ENCODE measurements at regions not wholly inside any gene's neighbourhood (a gene's known extent, or its start where the extent isn't known, plus 50 kb on each side); places are given as distances from the start of the nearest gene placed in this dataset.

DNA sequence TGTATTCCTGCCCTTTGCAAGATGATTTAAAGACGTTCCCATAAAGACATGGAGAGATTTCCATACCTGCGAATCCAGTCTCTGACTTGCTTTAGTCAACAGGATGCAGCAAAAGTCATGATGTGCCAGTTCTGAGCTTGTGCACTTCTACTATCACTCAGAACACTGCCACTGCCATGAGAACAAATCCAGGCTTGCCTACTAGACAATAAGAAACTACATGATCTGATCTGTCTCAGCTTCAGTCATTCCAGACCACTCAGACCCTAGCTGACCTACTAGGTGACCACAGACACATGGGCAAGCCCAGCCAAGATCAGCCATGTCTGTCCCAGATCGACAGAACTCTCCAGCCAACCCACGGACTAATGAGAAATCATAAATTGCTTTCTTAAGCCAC, 219.2 kb downstream of the RRAGC start:
- WGBS (ENCODE audit: insufficient coverage, low coverage, missing lambda C conversion rate): 2% methylated on average over 4 of the region's 4 CpGs
- BruUV-seq (replicated peaks): no TSS peak
- Histone ChIP-seq H3K9ac (ENCODE audit: insufficient read depth in 1 of 2, low read depth in 2 of 2, low read length in 2 of 2) (no peak overlapping the region), H3K79me2 (ENCODE audit: control insufficient read depth, insufficient read depth, low read length) (no peaks in the 10 kb centered on the region), H3K27me3 (ENCODE audit: control insufficient read depth in 2 of 2, insufficient read depth in 2 of 2, low read length in 2 of 2) (peaks cover 11 to 22% of the 10 kb centered on the region in 2 experiments; a peak in 4 of 5 replicates), H3K27ac (ENCODE audit: extremely low read depth, low read depth, low read length) (no peak overlapping the region), H4K20me1 (replicated peaks; ENCODE audit: control insufficient read depth, insufficient read depth, low read length) (no peaks in the 10 kb centered on the region), H3K4me1 (replicated peaks in 1 of 2; ENCODE audit: control insufficient read depth in 2 of 2, insufficient read depth in 2 of 2, low read length in 2 of 2) (no peaks in the 10 kb centered on the region), H3K4me2 (ENCODE audit: insufficient read depth, low read length) (no peak overlapping the region), H2AFZ (ENCODE audit: low read depth, low read length) (no peak overlapping the region), H3K9me1 (ENCODE audit: control insufficient read depth, insufficient read depth, low read length) (no peaks in the 10 kb centered on the region), H3K36me3 (ENCODE audit: control insufficient read depth, insufficient read depth, low read length) (no peaks in the 10 kb centered on the region), H3K9me3 (replicated peaks; ENCODE audit: control insufficient read depth, insufficient read depth, low read depth, low read length) (no peaks in the 10 kb centered on the region), H3K4me3 (no peak overlapping the region)
- no peak for ATAC-seq
- DNase-seq (ENCODE audit: extremely low read depth in 1 of 4, low spot score in 3 of 4): no peak
- in situ Hi-C loops (cut with MboI) (no loop called here), intact Hi-C loops (cut with micrococcal nuclease) (no loop called here)
- CTCF ChIA-PET (ENCODE audit: low intra/inter-chr PET ratio): no interaction called here
- no peak for FAIRE-seq
- POLR2A ChIA-PET: no interaction called here
- no peak for TF ChIP-seq CBX2 (IDR thresholded peaks at IDR 0.05; ENCODE audit: insufficient read depth, low read length, poor library complexity, severe bottlenecking)
- no peak for TF ChIP-seq ZNF146 (CRISPR knock-in tag; IDR thresholded peaks at IDR 0.05; ENCODE audit: unreplicated experiment)
- no peak for TF ChIP-seq TARDBP (IDR thresholded peaks at IDR 0.05)
- TF ChIP-seq, protein P1, sequence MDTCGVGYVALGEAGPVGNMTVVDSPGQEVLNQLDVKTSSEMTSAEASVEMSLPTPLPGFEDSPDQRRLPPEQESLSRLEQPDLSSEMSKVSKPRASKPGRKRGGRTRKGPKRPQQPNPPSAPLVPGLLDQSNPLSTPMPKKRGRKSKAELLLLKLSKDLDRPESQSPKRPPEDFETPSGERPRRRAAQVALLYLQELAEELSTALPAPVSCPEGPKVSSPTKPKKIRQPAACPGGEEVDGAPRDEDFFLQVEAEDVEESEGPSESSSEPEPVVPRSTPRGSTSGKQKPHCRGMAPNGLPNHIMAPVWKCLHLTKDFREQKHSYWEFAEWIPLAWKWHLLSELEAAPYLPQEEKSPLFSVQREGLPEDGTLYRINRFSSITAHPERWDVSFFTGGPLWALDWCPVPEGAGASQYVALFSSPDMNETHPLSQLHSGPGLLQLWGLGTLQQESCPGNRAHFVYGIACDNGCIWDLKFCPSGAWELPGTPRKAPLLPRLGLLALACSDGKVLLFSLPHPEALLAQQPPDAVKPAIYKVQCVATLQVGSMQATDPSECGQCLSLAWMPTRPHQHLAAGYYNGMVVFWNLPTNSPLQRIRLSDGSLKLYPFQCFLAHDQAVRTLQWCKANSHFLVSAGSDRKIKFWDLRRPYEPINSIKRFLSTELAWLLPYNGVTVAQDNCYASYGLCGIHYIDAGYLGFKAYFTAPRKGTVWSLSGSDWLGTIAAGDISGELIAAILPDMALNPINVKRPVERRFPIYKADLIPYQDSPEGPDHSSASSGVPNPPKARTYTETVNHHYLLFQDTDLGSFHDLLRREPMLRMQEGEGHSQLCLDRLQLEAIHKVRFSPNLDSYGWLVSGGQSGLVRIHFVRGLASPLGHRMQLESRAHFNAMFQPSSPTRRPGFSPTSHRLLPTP (IDR thresholded peaks at IDR 0.05; ENCODE audit: borderline replicate concordance, extremely low read depth, insufficient read length): no peak
- TF ChIP-seq RBM15 (IDR thresholded peaks at IDR 0.05; ENCODE audit: insufficient read depth, low read length): no peak
- TF ChIP-seq, protein P2, sequence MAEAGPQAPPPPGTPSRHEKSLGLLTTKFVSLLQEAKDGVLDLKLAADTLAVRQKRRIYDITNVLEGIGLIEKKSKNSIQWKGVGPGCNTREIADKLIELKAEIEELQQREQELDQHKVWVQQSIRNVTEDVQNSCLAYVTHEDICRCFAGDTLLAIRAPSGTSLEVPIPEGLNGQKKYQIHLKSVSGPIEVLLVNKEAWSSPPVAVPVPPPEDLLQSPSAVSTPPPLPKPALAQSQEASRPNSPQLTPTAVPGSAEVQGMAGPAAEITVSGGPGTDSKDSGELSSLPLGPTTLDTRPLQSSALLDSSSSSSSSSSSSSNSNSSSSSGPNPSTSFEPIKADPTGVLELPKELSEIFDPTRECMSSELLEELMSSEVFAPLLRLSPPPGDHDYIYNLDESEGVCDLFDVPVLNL (CRISPR knock-in tag; IDR thresholded peaks at IDR 0.05; ENCODE audit: low read depth): no peak
- no peak for TF ChIP-seq TEAD4 (IDR thresholded peaks at IDR 0.05; ENCODE audit: low read length)
- TF ChIP-seq TEAD4 (CRISPR knock-in tag; IDR thresholded peaks at IDR 0.05; ENCODE audit: borderline replicate concordance): no peak
- no peak for TF ChIP-seq ZNF644 (tag; IDR thresholded peaks at IDR 0.05; ENCODE audit: low read depth)
- no peak for TF ChIP-seq CHCHD3 (CRISPR knock-in tag; IDR thresholded peaks at IDR 0.05)
- no peak for TF ChIP-seq SREBF2 (CRISPR knock-in tag; IDR thresholded peaks at IDR 0.05)
- TF ChIP-seq, protein P3, sequence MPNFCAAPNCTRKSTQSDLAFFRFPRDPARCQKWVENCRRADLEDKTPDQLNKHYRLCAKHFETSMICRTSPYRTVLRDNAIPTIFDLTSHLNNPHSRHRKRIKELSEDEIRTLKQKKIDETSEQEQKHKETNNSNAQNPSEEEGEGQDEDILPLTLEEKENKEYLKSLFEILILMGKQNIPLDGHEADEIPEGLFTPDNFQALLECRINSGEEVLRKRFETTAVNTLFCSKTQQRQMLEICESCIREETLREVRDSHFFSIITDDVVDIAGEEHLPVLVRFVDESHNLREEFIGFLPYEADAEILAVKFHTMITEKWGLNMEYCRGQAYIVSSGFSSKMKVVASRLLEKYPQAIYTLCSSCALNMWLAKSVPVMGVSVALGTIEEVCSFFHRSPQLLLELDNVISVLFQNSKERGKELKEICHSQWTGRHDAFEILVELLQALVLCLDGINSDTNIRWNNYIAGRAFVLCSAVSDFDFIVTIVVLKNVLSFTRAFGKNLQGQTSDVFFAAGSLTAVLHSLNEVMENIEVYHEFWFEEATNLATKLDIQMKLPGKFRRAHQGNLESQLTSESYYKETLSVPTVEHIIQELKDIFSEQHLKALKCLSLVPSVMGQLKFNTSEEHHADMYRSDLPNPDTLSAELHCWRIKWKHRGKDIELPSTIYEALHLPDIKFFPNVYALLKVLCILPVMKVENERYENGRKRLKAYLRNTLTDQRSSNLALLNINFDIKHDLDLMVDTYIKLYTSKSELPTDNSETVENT (CRISPR knock-in tag; IDR thresholded peaks at IDR 0.05): no peak
- no peak for TF ChIP-seq ILK (tag; IDR thresholded peaks at IDR 0.05; ENCODE audit: borderline replicate concordance, low read depth)
- no peak for TF ChIP-seq FOSL1 (tag; conservative IDR thresholded peaks at IDR 0.05)
- no peak for TF ChIP-seq MCM5 (IDR thresholded peaks at IDR 0.05; ENCODE audit: low read depth)
- TF ChIP-seq ZNF639 (CRISPR knock-in tag; conservative IDR thresholded peaks at IDR 0.05 in 1 of 2, IDR thresholded peaks at IDR 0.05 in 1 of 2): no peak

All from K562 (cell line).